ENCODE measurements at regions not wholly inside any gene's neighbourhood (a gene's known extent, or its start where the extent isn't known, plus 50 kb on each side); places are given as distances from the start of the nearest gene placed in this dataset.

- TF ChIP-seq CTCF (conservative IDR thresholded peaks at IDR 0.05; ENCODE audit: low read depth, low read length) = peak; percentile 34
- no peak for TF ChIP-seq EZH2 (IDR thresholded peaks at IDR 0.05; ENCODE audit: borderline replicate concordance, low read depth, low read length, poor library complexity, severe bottlenecking)
These were observed 121.2 kb downstream of the LTN1 start for GRCh38 chr21:28871388-28872010.

Measured in A673 (cell line).